NCI-H146 treated with DMSO at 0.1 percent for 48 hours (cell line): ENCODE measurements at regions not wholly inside any gene's neighbourhood (a gene's known extent, or its start where the extent isn't known, plus 50 kb on each side); places are given as distances from the start of the nearest gene placed in this dataset.

Experiments
- DNase-seq: peaks from one replicate; lab custom pipeline; 2025; ENCODE audit not compliant: unreplicated experiment; lab: John Stamatoyannopoulos, UW

GRCh38 chr3:187618722-187619121 lies 51.5 kb downstream of the SST start:
- DNase-seq: no peak

- no peak for DNase-seq
Observed at GRCh38 chr3:187617213-187617612, 53.0 kb downstream of the SST start.

GRCh38 chr3:187616307-187616972 lies 53.8 kb downstream of the SST start:
- DNase-seq: peak; percentile 31

GRCh38 chr3:187615630-187616029 lies 54.6 kb downstream of the SST start:
- no peak for DNase-seq

- no peak for DNase-seq
Observed at GRCh38 chr3:187612656-187613055, 57.5 kb downstream of the SST start.

- DNase-seq: no peak
Observed at GRCh38 chr3:187610981-187611511, 59.1 kb downstream of the SST start.

GRCh38 chr3:187594272-187594671 lies 75.9 kb downstream of the SST start:
- no peak for DNase-seq

- no peak for DNase-seq
Observed at GRCh38 chr3:187593451-187593850, 76.7 kb downstream of the SST start.

GRCh38 chr3:187590861-187591576 lies 79.2 kb downstream of the SST start:
- DNase-seq: no peak

GRCh38 chr3:187587076-187587475 lies 83.1 kb downstream of the SST start:
- no peak for DNase-seq

- no peak for DNase-seq
Observed at GRCh38 chr3:187586226-187586625, 84.0 kb downstream of the SST start.

- no peak for DNase-seq
Observed at GRCh38 chr3:187572441-187572840, 97.8 kb downstream of the SST start.

- no peak for DNase-seq
Observed at GRCh38 chr3:187571701-187572100, 98.5 kb downstream of the SST start.

- DNase-seq: no peak
Observed at GRCh38 chr3:187570776-187571175, 99.4 kb downstream of the SST start.

- DNase-seq: no peak
Observed at GRCh38 chr3:187568171-187568570, 102.0 kb downstream of the SST start.

- no peak for DNase-seq
Observed at GRCh38 chr3:187567661-187568121, 102.5 kb downstream of the SST start.

GRCh38 chr3:187567021-187567420 lies 103.2 kb downstream of the SST start:
- DNase-seq: no peak

GRCh38 chr3:187565701-187566100 lies 104.5 kb downstream of the SST start:
- DNase-seq: no peak

- DNase-seq: no peak
Observed at GRCh38 chr3:187558990-187559389, 111.2 kb downstream of the SST start.

GRCh38 chr3:187551416-187551815 lies 118.8 kb downstream of the SST start:
- DNase-seq: no peak

GRCh38 chr3:187550446-187550845 lies 119.7 kb downstream of the SST start:
- no peak for DNase-seq

GRCh38 chr3:187545366-187545765 lies 124.8 kb downstream of the SST start:
- no peak for DNase-seq
